ENCODE measurements at regions not wholly inside any gene's neighbourhood (a gene's known extent, or its start where the extent isn't known, plus 50 kb on each side); places are given as distances from the start of the nearest gene placed in this dataset.

DNA sequence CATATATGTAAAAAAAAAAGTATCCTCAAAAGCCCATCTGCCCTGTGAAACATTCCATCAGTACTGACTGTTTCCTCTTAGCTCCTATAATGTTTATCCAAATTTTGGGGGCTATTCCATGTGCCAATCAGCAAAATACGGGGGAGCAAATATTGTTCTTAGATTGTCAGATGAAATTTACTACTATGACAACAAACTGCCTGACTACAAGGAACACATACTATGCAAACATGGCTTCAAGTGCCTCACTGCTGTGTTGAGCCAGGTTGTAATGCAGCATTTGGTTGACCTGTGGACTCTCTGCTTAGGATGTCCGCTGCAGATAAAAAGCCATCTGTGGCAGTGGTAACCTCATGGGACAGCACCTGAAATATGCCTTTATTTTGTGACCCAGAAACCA lies 98.2 kb upstream of the SCEL start:
- TF ChIP-seq, protein P1, sequence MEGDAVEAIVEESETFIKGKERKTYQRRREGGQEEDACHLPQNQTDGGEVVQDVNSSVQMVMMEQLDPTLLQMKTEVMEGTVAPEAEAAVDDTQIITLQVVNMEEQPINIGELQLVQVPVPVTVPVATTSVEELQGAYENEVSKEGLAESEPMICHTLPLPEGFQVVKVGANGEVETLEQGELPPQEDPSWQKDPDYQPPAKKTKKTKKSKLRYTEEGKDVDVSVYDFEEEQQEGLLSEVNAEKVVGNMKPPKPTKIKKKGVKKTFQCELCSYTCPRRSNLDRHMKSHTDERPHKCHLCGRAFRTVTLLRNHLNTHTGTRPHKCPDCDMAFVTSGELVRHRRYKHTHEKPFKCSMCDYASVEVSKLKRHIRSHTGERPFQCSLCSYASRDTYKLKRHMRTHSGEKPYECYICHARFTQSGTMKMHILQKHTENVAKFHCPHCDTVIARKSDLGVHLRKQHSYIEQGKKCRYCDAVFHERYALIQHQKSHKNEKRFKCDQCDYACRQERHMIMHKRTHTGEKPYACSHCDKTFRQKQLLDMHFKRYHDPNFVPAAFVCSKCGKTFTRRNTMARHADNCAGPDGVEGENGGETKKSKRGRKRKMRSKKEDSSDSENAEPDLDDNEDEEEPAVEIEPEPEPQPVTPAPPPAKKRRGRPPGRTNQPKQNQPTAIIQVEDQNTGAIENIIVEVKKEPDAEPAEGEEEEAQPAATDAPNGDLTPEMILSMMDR (conservative IDR thresholded peaks at IDR 0.05; ENCODE audit: low read depth, low read length), result no peak
- no peak for TF ChIP-seq EZH2 (IDR thresholded peaks at IDR 0.05; ENCODE audit: low read length, unreplicated experiment)

Measured in PC-3 (cell line).